Osteocyte (in vitro differentiated cells): ENCODE measurements at regions not wholly inside any gene's neighbourhood (a gene's known extent, or its start where the extent isn't known, plus 50 kb on each side); places are given as distances from the start of the nearest gene placed in this dataset.

Source experiments
- DNase-seq: peaks from one replicate; pipeline ENCODE4 v3.0.0; 2021; ENCODE audit warnings: mixed read lengths; ENCODE audit not compliant: unreplicated experiment; ENCODE audit errors: extremely low spot score
- H3K27ac Mint-ChIP-seq: one replicate; pipeline ENCODE4 v1.8.0; 2021; ENCODE audit warnings: mild to moderate bottlenecking, mixed read lengths; ENCODE audit not compliant: unreplicated experiment
- H3K27me3 Mint-ChIP-seq: one replicate; pipeline ENCODE4 v1.8.0; 2021; ENCODE audit warnings: mixed read lengths; ENCODE audit not compliant: unreplicated experiment
- H3K36me3 Mint-ChIP-seq: one replicate; pipeline ENCODE4 v1.8.0; 2021; ENCODE audit warnings: mixed read lengths; ENCODE audit not compliant: unreplicated experiment
- H3K4me1 Mint-ChIP-seq: one replicate; pipeline ENCODE4 v1.8.0; 2021; ENCODE audit warnings: mixed read lengths; ENCODE audit not compliant: unreplicated experiment
- H3K4me3 Mint-ChIP-seq: one replicate; pipeline ENCODE4 v1.8.0; 2021; ENCODE audit warnings: mild to moderate bottlenecking, moderate library complexity, mixed read lengths; ENCODE audit not compliant: unreplicated experiment
- H3K9me3 Mint-ChIP-seq: one replicate; pipeline ENCODE4 v1.8.0; 2021; ENCODE audit warnings: mixed read lengths; ENCODE audit not compliant: unreplicated experiment
- TF ChIP-seq, protein P1 (sequence below): fragments of 200-600 bp; sonication (generic); IDR thresholded peaks from 2 replicates; pipeline ENCODE4 v1.5.0; 2021; ENCODE audit warnings: antibody characterized with exemption, mild to moderate bottlenecking, moderate library complexity

DNA sequence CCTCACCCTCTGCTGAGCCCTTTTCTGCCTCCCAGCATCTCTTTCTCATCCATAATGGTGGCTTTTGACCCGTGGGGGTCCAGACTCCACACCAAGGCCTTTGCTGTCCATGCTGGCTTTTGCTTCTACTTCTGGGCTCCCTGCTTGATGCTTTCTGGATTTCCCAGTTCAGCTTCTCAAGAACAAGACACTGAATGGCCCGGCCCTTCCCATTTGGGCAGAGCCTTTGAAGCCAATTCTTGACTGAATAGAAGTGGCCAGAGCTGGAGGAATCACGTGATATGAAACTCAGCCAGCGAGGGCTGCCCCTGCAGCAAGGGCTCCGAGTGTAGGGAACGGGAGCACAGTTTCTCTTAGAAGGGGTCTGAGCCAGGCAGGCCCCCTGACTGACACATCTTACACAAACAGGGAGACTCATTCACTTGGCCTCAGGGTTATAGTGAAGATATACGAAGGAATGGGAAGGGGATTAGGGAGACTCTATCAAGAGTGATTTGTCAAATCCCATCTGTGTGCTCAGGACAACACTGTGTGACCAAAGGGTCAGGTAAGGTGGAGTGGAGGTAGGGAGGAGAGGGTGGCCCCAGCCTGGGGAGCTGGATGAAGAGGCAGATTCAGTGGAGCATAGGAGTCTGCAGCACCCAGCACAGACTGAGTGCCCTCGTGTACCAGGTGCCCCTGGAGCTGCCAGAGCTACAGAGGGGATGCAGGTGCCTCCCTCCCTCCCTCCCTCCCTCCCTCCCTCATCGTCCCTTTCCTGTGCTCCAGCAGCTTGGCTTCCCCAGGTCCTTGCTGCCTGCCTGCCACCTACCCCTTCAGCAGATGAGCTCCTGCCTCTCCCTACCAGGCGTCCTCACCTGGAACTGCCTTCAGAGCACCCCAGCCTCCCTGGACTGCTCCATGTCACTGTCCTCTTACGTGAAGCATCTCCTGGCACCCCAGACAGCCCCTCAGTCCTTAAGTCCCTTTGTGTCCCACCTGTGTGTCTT, 106.0 kb downstream of the TRIM29 start:
- TF ChIP-seq, protein P1, sequence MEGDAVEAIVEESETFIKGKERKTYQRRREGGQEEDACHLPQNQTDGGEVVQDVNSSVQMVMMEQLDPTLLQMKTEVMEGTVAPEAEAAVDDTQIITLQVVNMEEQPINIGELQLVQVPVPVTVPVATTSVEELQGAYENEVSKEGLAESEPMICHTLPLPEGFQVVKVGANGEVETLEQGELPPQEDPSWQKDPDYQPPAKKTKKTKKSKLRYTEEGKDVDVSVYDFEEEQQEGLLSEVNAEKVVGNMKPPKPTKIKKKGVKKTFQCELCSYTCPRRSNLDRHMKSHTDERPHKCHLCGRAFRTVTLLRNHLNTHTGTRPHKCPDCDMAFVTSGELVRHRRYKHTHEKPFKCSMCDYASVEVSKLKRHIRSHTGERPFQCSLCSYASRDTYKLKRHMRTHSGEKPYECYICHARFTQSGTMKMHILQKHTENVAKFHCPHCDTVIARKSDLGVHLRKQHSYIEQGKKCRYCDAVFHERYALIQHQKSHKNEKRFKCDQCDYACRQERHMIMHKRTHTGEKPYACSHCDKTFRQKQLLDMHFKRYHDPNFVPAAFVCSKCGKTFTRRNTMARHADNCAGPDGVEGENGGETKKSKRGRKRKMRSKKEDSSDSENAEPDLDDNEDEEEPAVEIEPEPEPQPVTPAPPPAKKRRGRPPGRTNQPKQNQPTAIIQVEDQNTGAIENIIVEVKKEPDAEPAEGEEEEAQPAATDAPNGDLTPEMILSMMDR: no peak
- no peaks in the 10 kb centered on the region for H3K36me3 Mint-ChIP-seq
- H3K9me3 Mint-ChIP-seq: peaks cover 5% of the 10 kb centered on the region
- no peak overlapping the region for H3K4me3 Mint-ChIP-seq
- DNase-seq: peak; percentile 68
- no peak overlapping the region for H3K27ac Mint-ChIP-seq
- peaks cover 2% of the 10 kb centered on the region for H3K27me3 Mint-ChIP-seq
- no peaks in the 10 kb centered on the region for H3K4me1 Mint-ChIP-seq

DNA sequence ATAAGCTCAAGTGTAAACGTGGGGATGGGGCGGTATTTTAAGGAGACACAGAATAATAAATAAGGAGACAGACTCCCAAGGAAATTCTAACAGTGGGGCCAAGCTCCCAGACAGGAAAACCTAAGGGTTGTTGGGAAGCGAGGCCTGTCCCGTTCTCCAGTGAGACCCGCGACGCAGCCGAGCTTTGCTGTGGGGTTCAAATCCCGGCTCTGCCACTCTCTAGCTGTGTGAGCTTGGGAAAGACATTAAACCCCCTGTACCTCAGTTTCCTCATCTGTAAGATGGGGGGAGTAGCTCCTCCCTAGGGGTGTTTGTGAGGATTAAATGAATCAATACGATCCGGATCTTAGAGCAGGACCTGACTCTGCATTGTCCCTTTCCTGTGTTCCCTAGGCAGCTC, 106.8 kb downstream of the TRIM29 start:
- Mint-ChIP-seq H3K27ac (no peak overlapping the region), H3K9me3 (peaks cover 4% of the 10 kb centered on the region), H3K4me3 (no peak overlapping the region), H3K27me3 (peaks cover 2% of the 10 kb centered on the region), H3K36me3 (no peaks in the 10 kb centered on the region), H3K4me1 (no peaks in the 10 kb centered on the region)
- peak; percentile 64 for DNase-seq
- TF ChIP-seq, protein P1: no peak

DNA sequence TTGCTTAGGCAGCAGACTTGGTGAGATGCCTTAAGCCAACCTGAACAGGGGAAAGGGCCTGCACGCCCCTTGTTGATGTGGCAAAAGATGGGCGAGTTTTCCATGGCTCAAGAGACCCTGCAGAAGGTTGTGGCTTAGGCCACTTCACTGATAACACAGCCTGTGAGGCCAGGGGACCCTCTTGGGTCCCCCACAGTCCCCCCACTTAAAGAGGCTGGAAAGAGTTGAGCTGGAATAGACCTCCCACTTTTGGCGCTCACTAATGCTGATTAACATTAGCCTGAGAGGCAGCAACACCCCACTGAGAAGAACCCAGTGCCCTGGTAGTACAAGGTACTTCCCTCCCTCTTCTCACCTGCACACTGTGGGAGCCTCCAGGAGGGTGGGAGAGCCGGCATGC, 107.5 kb downstream of the TRIM29 start:
- Mint-ChIP-seq H3K27me3 (peaks cover 2% of the 10 kb centered on the region), H3K4me3 (no peak overlapping the region), H3K4me1 (no peaks in the 10 kb centered on the region), H3K9me3 (no peaks in the 10 kb centered on the region), H3K36me3 (no peaks in the 10 kb centered on the region), H3K27ac (no peak overlapping the region)
- TF ChIP-seq, protein P1: no peak
- peak; percentile 72 for DNase-seq

DNA sequence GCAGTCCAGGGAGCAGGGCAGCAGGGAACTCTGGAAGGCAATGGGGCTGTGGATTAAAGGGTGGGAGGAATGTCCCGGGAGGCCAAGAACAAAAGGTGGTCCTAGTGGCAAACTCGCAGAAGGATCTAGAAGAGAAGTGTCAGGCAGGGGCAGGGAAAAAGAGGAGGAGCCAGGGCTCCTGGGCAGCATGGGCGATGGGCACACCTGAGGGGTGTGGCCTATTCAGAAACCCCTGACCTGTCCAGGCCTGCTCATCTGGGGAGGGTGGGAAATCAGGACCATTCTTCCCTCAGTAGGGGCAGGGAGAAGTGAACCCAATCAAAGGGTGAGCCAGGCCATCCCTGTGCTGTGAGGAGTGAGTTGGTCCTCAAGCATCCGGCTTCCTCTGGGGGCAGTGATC, 108.6 kb downstream of the TRIM29 start:
- H3K27me3 Mint-ChIP-seq: peaks cover 2% of the 10 kb centered on the region
- TF ChIP-seq, protein P1: no peak
- no peaks in the 10 kb centered on the region for H3K4me1 Mint-ChIP-seq
- H3K9me3 Mint-ChIP-seq: no peaks in the 10 kb centered on the region
- peak; percentile 74 for DNase-seq
- no peak overlapping the region for H3K27ac Mint-ChIP-seq
- H3K4me3 Mint-ChIP-seq: no peak overlapping the region
- H3K36me3 Mint-ChIP-seq: no peaks in the 10 kb centered on the region

DNA sequence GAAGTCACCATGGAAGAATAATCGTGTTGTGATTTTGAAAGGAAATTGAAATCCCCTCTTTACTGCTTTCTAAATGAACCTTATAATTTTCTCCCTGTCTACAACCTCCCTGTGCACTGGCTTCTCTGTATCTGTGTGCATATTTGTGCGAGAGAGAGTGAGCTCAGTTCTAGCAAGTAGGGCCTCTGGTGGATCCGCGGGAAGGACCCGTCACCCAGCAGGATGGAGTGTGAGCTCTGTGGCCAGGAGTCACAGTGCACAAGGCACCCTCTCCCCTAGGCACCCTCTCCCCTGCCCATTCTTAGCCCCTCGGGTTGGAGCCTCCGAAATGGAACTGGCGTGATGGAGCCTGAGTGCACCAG, 109.0 kb downstream of the TRIM29 start:
- no peaks in the 10 kb centered on the region for H3K4me1 Mint-ChIP-seq
- TF ChIP-seq, protein P1: no peak
- H3K36me3 Mint-ChIP-seq: no peaks in the 10 kb centered on the region
- DNase-seq: no peak
- no peak overlapping the region for H3K27ac Mint-ChIP-seq
- H3K27me3 Mint-ChIP-seq: peaks cover 2% of the 10 kb centered on the region
- H3K4me3 Mint-ChIP-seq: no peak overlapping the region
- no peaks in the 10 kb centered on the region for H3K9me3 Mint-ChIP-seq
